GM21515 (cell line): ENCODE measurements at regions not wholly inside any gene's neighbourhood (a gene's known extent, or its start where the extent isn't known, plus 50 kb on each side); places are given as distances from the start of the nearest gene placed in this dataset.
A peak's percentile ranks its signal among the peaks of the same experiment; 100 is the strongest.

ENCODE experiments used
- ATAC-seq: cut with Tn5 transposase; IDR thresholded peaks from one replicate; pipeline ENCODE4 v1.9.1; 2021; ENCODE audit not compliant: unreplicated experiment

- no peak for ATAC-seq
These were observed 71.0 kb downstream of the AQP4 start for GRCh38 chr18:26794230-26795101.

- ATAC-seq: no peak
These were observed 72.8 kb downstream of the AQP4 start for GRCh38 chr18:26792661-26793060.

- ATAC-seq: no peak
These were observed 73.8 kb downstream of the AQP4 start for GRCh38 chr18:26791676-26792075.

- ATAC-seq: no peak
These were observed 80.9 kb downstream of the AQP4 start for GRCh38 chr18:26784599-26784998.

GRCh38 chr18:26783170-26783569, 82.3 kb downstream of the AQP4 start:
- no peak for ATAC-seq

- ATAC-seq: peak; percentile 55
These were observed 84.8 kb downstream of the AQP4 start for GRCh38 chr18:26780520-26781325.

GRCh38 chr18:26778054-26778393, 87.5 kb downstream of the AQP4 start:
- no peak for ATAC-seq

GRCh38 chr18:26777351-26778053, 88.0 kb downstream of the AQP4 start:
- ATAC-seq: no peak

- ATAC-seq: no peak
These were observed 92.8 kb downstream of the AQP4 start for GRCh38 chr18:26772691-26773090.

- ATAC-seq: no peak
These were observed 94.0 kb downstream of the AQP4 start for GRCh38 chr18:26771524-26771923.

- ATAC-seq: no peak
These were observed 97.1 kb downstream of the AQP4 start for GRCh38 chr18:26768385-26768784.

- no peak for ATAC-seq
These were observed 100.0 kb downstream of the AQP4 start for GRCh38 chr18:26765498-26765897.

- ATAC-seq: no peak
These were observed 100.9 kb downstream of the AQP4 start for GRCh38 chr18:26764586-26764985.

GRCh38 chr18:26764177-26764576, 101.3 kb downstream of the AQP4 start:
- ATAC-seq: no peak

GRCh38 chr18:26763446-26764110, 101.9 kb downstream of the AQP4 start:
- ATAC-seq: no peak

GRCh38 chr18:26757263-26758019, 108.1 kb downstream of the AQP4 start:
- ATAC-seq: no peak

- no peak for ATAC-seq
These were observed 109.0 kb downstream of the AQP4 start for GRCh38 chr18:26756556-26756955.

GRCh38 chr18:26746826-26747475, 118.6 kb downstream of the AQP4 start:
- ATAC-seq: no peak

- ATAC-seq: no peak
These were observed 119.1 kb downstream of the AQP4 start for GRCh38 chr18:26746398-26746797.
